GM23248 (cell line): ENCODE measurements at regions not wholly inside any gene's neighbourhood (a gene's known extent, or its start where the extent isn't known, plus 50 kb on each side); places are given as distances from the start of the nearest gene placed in this dataset.
"Not testable (repeated sequence)": the region's sequence is repeated elsewhere in the genome, so short reads cannot be mapped to it uniquely, and the experiment has no call there.

Source experiments
- EZH2 ChIP-seq: fragments of 200-600 bp; sonication (generic); IDR thresholded peaks from 2 replicates; pipeline ENCODE4 v1.6.1; 2018; ENCODE audit warnings: antibody characterized with exemption, mild to moderate bottlenecking; ENCODE audit not compliant: insufficient read depth, poor library complexity, severe bottlenecking
- EZH2phosphoT487 ChIP-seq: fragments of 200-600 bp; sonication (generic); IDR thresholded peaks from 2 replicates; pipeline ENCODE4 v1.6.1; 2018; ENCODE audit warnings: antibody characterized with exemption, moderate library complexity, mild to moderate bottlenecking, low read depth; ENCODE audit not compliant: insufficient read depth

DNA sequence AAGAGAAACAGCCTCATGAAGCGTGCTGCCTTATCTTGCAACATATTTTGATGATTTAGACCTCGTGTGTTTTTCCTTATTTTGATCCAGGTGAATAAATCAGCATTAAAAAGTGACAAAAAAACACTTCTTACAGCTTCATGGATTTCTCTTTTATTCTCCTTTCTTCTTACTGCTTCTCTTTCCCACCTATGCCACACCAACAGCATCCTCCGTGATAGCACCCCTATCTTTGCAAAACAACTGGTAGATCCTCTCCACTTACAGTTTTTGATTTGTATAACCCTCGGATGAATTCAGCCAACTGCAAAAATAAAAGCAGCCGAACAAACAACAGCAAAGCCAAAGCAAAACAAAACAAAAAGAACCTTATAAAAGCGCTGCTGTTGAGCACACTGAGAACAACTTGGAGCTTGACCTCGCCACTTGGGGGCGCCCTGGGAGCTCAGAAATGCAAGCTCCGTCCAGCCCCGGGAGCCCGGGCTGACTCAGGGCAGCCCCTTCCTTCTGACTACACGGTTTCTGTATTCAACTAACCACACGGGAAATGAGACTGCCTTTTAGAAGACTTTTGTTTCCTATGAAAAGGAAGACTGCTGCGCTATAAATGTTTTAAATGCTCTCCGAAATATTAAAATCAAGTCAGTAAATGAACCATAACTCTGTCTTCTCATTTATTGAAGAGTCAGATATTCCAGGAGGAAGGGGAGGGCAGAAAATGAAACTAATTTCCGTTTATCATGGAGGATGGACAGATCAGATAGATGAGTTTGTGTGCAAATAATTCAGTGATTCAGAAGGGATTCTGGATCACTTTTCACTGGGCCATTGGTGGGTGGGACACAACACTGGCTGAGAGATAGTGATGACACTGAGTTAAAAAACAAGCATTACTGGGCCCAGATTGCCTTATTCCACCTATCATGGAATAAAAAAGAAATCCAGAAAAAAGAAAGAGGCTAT is 186.8 kb downstream of the ATP6V0E2 start:
- not testable (repeated sequence) for TF ChIP-seq EZH2, EZH2phosphoT487
